ENCODE measurements at regions not wholly inside any gene's neighbourhood (a gene's known extent, or its start where the extent isn't known, plus 50 kb on each side); places are given as distances from the start of the nearest gene placed in this dataset.
"Not testable (repeated sequence)": the region's sequence is repeated elsewhere in the genome, so short reads cannot be mapped to it uniquely, and the experiment has no call there.

DNA sequence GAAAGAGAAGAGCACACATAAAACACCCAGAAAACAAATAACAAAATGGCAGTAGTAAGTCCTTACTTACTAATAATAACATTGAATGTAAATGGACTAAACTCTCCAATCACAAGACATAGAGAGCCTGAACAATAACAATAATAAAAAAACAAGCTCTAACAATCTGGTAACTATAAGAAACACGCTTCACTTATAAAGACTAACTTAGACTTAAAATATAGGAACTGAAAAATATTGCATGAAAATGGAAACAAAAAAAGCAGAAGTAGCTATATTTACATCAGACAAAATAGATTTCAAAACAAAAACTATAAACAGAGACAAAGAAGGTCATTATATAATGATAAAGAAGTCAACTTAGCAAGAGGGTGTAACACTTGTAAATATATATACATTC lies 83.1 kb upstream of the LYPLAL1 start:
- DNase-seq (ENCODE audit: low read depth), result no peak

DNA sequence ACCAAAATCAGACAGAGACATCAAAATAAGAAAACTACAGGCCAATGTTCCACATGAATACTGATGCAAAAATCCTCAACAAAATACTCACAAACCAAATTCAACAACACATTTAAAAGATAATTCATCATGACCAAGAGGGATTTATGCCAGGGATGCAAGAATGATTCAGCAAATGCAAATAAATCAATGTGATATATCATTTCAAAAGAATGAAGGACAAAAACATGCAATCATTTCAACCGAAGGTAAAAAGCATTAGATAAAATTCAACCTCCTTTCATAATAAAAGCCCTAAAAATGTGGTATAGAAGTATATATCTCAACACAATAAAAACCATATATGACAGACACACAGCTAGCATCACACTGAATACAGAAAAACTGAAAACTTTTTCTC lies 81.5 kb upstream of the LYPLAL1 start:
- no peak for DNase-seq (ENCODE audit: low read depth)

DNA sequence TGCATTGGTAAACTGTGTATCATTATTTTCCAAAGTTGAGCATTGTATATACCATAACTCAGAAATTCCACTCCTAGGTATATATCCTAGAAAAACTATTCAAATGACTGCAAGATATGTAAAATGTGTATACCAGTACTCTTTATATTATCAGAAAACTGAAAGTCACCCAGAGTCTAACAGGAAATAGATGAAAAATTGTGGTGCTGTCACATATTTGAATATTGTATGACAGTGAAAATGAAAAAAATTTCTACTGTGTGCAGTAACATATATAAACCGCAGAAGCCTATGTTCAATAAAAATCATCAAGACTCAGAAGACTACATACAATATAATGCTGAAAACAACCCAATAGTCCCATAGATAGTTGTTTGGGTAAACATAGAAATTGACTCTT lies 74.4 kb upstream of the LYPLAL1 start:
- DNase-seq (ENCODE audit: low read depth), result no peak

DNA sequence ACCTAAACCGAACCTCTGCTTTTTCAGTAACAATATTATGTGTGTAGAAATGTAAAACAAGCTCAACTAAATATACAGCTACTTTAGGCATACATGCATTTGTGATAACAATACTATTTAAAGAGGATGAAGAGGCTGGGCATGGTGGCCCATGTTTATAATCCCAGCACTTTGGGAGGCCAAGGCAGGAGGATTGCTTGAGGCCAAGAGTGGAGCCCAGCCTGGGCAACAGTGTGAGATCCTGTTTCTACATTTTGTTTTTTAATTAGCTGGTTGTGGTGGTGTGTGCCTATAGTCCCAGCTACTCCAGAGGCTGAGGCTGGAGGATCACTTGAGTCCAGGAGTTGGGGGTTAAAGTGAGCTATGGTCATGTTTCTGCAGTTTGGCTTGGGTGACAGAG lies 73.6 kb upstream of the LYPLAL1 start:
- DNase-seq (ENCODE audit: low read depth), result no peak

DNA sequence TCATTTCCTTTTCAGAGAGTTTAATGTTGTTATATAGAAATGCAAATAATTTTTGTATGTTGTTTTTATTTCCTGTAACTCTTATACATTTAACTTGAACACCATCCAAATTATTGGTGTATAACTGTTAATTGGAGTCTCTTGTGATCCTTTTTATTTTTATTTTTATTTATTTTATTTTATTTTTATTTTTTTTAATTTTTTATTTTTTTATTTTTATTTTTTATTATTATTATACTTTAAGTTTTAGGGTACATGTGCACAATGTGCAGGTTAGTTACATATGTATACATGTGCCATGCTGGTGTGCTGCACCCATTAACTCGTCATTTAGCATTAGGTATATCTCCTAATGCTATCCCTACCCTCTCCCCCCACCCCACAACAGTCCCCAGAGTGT lies 71.2 kb upstream of the LYPLAL1 start:
- not testable (repeated sequence) for DNase-seq (ENCODE audit: low read depth)

DNA sequence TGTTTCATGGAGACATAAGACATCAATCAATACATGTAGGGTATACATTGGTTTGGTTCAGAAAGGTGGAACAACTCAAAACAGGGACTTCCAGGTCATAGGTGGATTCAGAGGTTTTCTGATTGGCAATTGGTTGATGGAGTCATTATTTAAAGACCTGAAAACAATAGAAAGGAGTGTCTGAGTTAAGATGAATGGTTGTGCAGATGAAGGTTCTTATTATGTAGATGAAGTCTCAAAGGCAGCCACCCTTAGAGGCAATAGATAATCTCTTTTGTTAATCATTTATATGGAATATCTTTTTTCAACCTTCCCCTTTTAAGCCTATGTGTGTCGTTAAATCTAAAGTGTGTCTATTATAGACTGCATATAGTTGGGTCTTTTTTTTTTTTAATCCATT lies 67.8 kb upstream of the LYPLAL1 start:
- no peak for DNase-seq (ENCODE audit: low read depth)

DNA sequence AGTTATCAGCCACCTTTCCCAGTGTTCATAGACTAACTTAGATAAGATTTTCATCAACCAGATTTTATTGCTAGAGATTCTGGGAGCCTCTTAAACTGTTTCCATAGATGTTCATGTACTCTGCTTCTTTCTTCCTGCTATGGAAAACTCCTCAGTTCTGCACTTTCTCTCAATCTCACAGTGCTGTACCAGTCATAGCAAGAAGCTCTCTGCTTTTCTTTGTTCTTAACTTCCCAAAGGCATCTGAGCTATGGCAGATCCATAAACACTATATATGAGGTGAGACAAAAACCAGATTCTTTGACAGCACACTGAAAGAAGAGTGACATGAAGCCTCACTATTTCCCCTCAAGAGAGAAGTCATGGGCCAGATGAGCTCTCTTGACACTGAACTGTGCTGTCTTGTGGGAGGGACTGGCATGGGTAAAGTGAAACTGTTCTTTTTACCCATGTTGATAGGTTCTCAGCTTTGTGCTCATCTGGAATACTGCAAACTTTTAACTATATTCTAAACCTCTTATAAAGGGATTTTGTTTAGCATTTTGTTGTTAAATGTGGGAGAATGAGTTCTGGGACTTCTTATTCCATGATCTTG lies 64.2 kb upstream of the LYPLAL1 start:
- DNase-seq (ENCODE audit: low read depth), result no peak

DNA sequence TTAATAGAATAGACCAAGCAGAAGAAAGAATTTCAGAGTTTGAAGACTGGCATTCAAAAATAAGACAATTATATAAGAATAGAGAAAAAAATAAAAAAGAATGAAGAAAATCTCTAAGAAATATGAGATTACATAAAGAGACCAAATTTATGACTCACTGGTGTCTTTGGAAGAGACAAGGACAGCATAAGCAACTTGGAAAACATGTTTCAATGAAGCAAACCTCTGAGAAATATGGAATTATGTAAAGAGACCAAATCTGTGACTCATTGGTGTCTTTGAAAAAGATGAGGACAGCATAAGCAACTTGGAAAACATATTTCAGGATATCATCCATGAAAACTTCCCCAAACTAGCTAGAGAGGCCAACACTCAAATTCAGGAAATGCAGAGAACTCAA lies 60.4 kb upstream of the LYPLAL1 start:
- no peak for DNase-seq (ENCODE audit: low read depth)

DNA sequence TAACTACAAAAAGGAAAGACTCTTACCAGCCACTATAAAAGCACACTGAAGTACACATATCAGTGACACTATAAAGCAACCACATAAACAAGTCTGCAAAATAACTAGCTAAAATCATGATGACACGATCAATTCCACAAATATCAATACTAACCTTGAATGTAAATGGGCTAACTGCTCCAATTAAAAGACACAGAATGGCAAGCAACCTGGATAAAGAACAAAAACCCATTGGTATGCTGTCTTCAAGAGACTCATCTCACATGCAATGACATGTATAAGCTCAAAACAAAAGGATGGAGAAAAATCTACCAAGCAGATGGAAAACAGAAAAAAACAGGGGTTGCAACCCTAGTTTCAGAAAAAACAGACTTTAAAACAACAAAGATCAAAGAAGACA lies 59.7 kb upstream of the LYPLAL1 start:
- DNase-seq (ENCODE audit: low read depth), result no peak

DNA sequence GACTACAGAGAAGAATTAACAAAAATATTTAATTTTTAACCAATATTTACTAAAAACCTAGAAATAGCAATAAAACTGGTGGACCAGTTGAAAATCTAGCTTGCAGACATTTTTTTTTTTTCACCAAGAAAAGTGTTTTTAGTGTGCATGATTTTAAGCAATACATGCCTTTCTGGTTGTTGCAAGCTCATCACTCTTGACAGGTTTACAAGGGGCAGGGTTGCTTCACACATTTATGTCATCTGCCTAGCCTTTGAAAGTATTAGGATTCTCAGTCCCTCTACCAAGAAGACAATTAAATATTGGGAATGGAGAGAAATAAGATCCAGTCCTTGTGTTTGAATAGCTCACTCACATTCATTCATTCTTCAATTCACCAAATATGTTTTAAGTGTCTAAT lies 53.8 kb upstream of the LYPLAL1 start:
- no peak for DNase-seq (ENCODE audit: low read depth)

DNA sequence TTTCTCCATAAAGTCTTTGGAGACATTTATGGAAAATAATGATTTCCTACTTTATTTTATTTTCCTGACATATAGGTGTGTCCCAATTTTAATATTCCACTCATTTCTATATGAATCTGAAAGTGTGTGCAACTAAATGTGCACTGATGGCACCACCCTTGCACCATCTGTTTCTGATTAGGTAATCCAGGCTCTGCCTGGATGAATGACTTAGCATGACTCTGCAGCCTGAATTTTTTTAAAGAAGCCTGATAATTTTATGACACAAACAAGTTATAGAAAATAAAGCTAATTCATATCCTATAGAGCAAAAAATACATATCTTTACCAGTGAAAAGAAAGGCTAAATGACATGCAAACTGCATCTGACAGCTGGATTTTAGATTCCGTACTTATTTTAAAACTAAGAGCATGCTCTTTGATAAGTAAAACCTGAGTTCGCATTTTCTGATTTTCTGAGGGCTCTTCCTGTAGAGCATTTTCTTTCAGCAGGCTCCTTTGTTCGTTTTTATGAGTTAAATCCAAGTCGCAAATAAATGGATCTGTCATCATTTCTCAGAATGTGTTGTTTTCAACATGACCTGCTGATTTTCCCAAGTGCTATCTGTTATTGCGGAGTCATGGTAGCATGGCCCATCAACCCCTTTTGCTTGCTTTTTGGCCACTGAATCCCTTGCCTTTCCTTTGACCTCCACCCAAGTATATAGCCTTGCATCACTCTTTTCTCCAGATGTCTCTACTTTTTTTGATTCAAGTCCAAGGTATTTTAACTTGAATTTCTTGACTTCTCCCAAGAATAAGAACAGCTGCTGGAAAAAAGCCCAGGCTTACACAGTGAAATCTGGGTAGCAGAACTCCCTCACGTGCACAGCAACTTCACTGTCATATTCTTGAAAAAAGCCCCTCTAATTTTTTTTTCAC lies 52.8 kb upstream of the LYPLAL1 start:
- DNase-seq (ENCODE audit: low read depth), result no peak

DNA sequence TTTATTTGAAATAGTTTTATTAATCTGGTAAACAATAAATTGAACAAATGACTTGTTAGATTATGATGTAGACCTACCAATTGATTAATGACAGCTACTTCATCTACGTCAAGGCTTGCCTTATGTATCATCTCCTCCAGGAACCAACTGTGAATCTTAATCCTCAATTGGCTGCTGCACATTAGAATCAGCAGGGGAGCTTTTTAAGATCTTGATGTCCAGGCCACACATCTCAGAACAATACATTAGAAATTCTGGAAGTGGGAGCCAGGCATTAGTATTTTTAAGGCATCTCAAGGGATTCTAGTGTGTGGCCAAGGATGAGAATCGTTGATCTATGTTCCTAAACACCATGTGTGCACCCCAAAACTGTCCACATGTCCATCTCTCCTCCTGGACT lies 52.0 kb upstream of the LYPLAL1 start:
- no peak for DNase-seq (ENCODE audit: low read depth)

DNA sequence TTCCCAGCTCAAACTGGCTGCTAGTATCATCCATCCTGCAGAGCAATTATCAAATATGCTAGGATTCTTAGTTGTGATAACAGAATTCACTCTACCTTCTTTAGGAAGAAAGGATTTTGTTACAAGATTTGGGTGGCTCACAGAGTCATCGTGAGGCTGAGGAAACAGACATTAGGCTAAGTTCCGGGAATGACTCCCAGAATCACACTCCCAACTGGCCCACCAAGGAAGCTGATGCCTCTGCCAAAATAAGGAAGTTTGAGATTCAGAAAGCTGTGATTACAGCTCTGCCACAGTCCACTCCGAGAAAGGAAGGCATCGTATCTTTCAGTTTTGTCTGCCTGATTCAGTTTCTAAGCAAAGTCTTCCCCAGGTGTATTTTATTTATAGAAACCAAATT lies 50.6 kb upstream of the LYPLAL1 start:
- no peak for DNase-seq (ENCODE audit: low read depth)

Measured in activated T-cell treated with anti-CD3 and anti-CD28 coated beads for 24 hours (primary cell).